Calu3 (cell line): ENCODE measurements at regions not wholly inside any gene's neighbourhood (a gene's known extent, or its start where the extent isn't known, plus 50 kb on each side); places are given as distances from the start of the nearest gene placed in this dataset.

Experiments used
- BruUV-seq: library from RNA; stranded (reverse); fragments of 400-500 nt; replicated peaks from 2 replicates; lab custom pipeline; 2021; lab: Mats Ljungman, UMichigan
- CTCF ChIA-PET: fragments of 300-600 bp; sonication (Branson Sonifier 250); formaldehyde crosslinking; loops from one replicate; lab custom pipeline; 2022; ENCODE audit warnings: antibody characterized with exemption; lab: Charles Lee
- DNase-seq: peaks from one replicate; pipeline ENCODE4 v3.0.0; 2022
- H3K27ac Mint-ChIP-seq: one replicate; pipeline ENCODE4 v1.8.0; 2022; ENCODE audit warnings: mixed read lengths; ENCODE audit not compliant: unreplicated experiment
- H3K27me3 Mint-ChIP-seq: one replicate; pipeline ENCODE4 v1.8.0; 2022; ENCODE audit warnings: mixed read lengths; ENCODE audit not compliant: unreplicated experiment
- H3K36me3 Mint-ChIP-seq: one replicate; pipeline ENCODE4 v1.8.0; 2022; ENCODE audit warnings: mild to moderate bottlenecking, moderate library complexity, mixed read lengths; ENCODE audit not compliant: insufficient read depth, unreplicated experiment
- H3K4me1 Mint-ChIP-seq: one replicate; pipeline ENCODE4 v1.8.0; 2022; ENCODE audit warnings: mild to moderate bottlenecking, low read depth, mixed read lengths; ENCODE audit not compliant: unreplicated experiment
- H3K4me3 Mint-ChIP-seq: one replicate; pipeline ENCODE4 v1.8.0; 2022; ENCODE audit warnings: mild to moderate bottlenecking, low read depth, moderate library complexity, mixed read lengths; ENCODE audit not compliant: unreplicated experiment
- H3K9me3 Mint-ChIP-seq: one replicate; pipeline ENCODE4 v1.8.0; 2022; ENCODE audit warnings: low read depth, mixed read lengths; ENCODE audit not compliant: unreplicated experiment
- CTCF ChIP-seq: fragments of 200-600 bp; IDR thresholded peaks from one replicate; pipeline ENCODE4 v1.8.0; 2022; ENCODE audit warnings: antibody characterized with exemption; ENCODE audit not compliant: unreplicated experiment
- intact Hi-C: fragments of 100-400 bp; cut with micrococcal nuclease; formaldehyde crosslinking; loops from one replicate; pipeline ENCODE4 v1.10.0; 2022; ENCODE audit not compliant: unreplicated experiment

GRCh38 chr7:37511915-37512314, 63.3 kb upstream of the ELMO1 start:
- Mint-ChIP-seq H3K4me3 (no peak overlapping the region), H3K9me3 (no peaks in the 10 kb centered on the region), H3K4me1 (no peaks in the 10 kb centered on the region), H3K36me3 (no peaks in the 10 kb centered on the region), H3K27me3 (peaks cover 11% of the 10 kb centered on the region), H3K27ac (no peak overlapping the region)
- intact Hi-C loops: loop anchor here (10.0 kb wide), 1 partner anchor 323 kb away; no protein-coding TSS in a partner anchor
- DNase-seq: no peak
- CTCF ChIA-PET: interaction anchor here (0.7 kb wide), 1 partner anchor 16 kb away, joined by 4 read pairs; no protein-coding TSS in a partner anchor
- TF ChIP-seq CTCF: no peak
- no TSS peak for BruUV-seq

GRCh38 chr7:37514497-37514896, 65.8 kb upstream of the ELMO1 start:
- Mint-ChIP-seq H3K4me3 (no peak overlapping the region), H3K36me3 (no peaks in the 10 kb centered on the region), H3K27me3 (no peaks in the 10 kb centered on the region), H3K27ac (no peak overlapping the region), H3K9me3 (no peaks in the 10 kb centered on the region), H3K4me1 (no peaks in the 10 kb centered on the region)
- CTCF ChIA-PET: interaction anchor here (0.6 kb wide), 1 partner anchor 27 kb away, joined by 3 read pairs; no protein-coding TSS in a partner anchor
- no peak for DNase-seq
- intact Hi-C loops: loop anchor here (10.0 kb wide), 1 partner anchor 320 kb away; no protein-coding TSS in a partner anchor
- BruUV-seq: no TSS peak
- TF ChIP-seq CTCF: no peak

- BruUV-seq: no TSS peak
- Mint-ChIP-seq H3K27me3 (no peaks in the 10 kb centered on the region), H3K4me3 (no peak overlapping the region), H3K9me3 (no peaks in the 10 kb centered on the region), H3K27ac (no peak overlapping the region), H3K4me1 (no peaks in the 10 kb centered on the region), H3K36me3 (no peaks in the 10 kb centered on the region)
- CTCF ChIA-PET: no interaction called here
- intact Hi-C loops: loop anchor here (10.0 kb wide), 1 partner anchor 318 kb away; no protein-coding TSS in a partner anchor
- no peak for TF ChIP-seq CTCF
- DNase-seq: no peak
These were observed 68.0 kb upstream of the ELMO1 start for GRCh38 chr7:37516664-37517063.

DNA sequence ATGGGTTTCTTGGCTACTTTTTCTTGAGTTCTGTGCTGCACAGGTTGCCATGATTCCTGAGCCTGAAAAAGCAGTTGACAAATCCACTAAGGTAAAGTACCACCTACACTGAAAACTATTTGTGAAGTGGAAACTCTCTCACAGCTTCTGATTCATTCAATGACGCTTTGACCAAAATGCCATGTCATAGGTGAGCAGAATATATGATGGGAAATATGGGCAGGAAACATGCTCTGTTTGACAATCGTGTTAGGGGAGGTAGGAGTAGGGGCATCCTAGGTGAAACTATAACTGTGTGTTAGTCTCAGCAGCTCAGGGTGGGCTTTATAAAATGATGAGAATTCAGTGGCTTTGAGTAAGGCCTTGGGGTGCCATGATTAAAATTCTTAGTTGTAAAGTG, 69.6 kb upstream of the ELMO1 start:
- no peak overlapping the region for H3K27ac Mint-ChIP-seq
- DNase-seq: no peak
- H3K36me3 Mint-ChIP-seq: no peaks in the 10 kb centered on the region
- intact Hi-C loops: loop anchor here (10.0 kb wide), 1 partner anchor 317 kb away; no protein-coding TSS in a partner anchor
- CTCF ChIA-PET: no interaction called here
- no peaks in the 10 kb centered on the region for H3K9me3 Mint-ChIP-seq
- no peak overlapping the region for H3K4me3 Mint-ChIP-seq
- no TSS peak for BruUV-seq
- no peaks in the 10 kb centered on the region for H3K4me1 Mint-ChIP-seq
- TF ChIP-seq CTCF: no peak
- no peaks in the 10 kb centered on the region for H3K27me3 Mint-ChIP-seq
